ENCODE measurements at regions not wholly inside any gene's neighbourhood (a gene's known extent, or its start where the extent isn't known, plus 50 kb on each side); places are given as distances from the start of the nearest gene placed in this dataset.

DNA sequence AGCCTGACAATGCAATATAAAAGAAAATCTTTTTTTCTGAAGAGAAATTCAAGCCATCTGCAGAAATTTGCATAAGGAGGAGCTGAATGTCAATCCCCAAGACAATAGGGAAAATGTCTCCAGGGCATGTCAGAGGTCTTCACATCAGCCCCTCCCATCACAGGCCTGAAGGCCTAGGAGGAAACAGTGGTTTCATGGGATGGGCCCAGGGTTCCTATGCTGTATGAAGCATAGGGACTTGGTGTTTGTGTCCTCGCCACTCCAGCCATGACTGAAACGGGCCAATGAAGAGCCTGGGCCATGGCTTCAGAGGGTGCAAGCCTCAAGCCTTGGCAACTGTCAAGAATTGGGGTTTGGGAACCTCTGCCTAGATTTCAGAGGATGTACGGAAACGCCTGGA lies 883.5 kb downstream of the UQCRFS1 start (continued):
- no peak for TF ChIP-seq ETV6 (conservative IDR thresholded peaks at IDR 0.05 in 1 of 2, IDR thresholded peaks at IDR 0.05 in 1 of 2; ENCODE audit: borderline replicate concordance in 1 of 2, low read depth in 1 of 2)

- intact Hi-C loops (cut with micrococcal nuclease; ENCODE audit: unreplicated experiment): no loop called here
- Histone ChIP-seq H2AFZ (ENCODE audit: control insufficient read depth, low read depth, low read length) (no peak overlapping the region), H3K4me3 (no peak overlapping the region), H4K20me1 (ENCODE audit: control insufficient read depth, insufficient read depth) (no peaks in the 10 kb centered on the region), H3K4me2 (ENCODE audit: control insufficient read depth, insufficient read depth) (no peak overlapping the region), H3K79me2 (ENCODE audit: control insufficient read depth, insufficient read depth, low read length) (no peaks in the 10 kb centered on the region), H3K9ac (ENCODE audit: control insufficient read depth, insufficient read depth, low read length) (no peak overlapping the region), H3K9me3 (replicated peaks; ENCODE audit: control insufficient read depth, insufficient read depth, low read length) (no peaks in the 10 kb centered on the region; the same call in 2 of the 3 replicates), H3K36me3 (ENCODE audit: control insufficient read depth in 2 of 2, insufficient read depth in 2 of 2, low read length in 1 of 2) (no peaks in the 10 kb centered on the region), H3K4me1 (ENCODE audit: control insufficient read depth, insufficient read depth, low read length) (no peaks in the 10 kb centered on the region), H3K27ac (ENCODE audit: control insufficient read depth, insufficient read depth) (no peak overlapping the region), H3K27me3 (replicated peaks in 1 of 2; ENCODE audit: control insufficient read depth in 2 of 2, insufficient read depth in 2 of 2, low read length in 1 of 2) (no peaks in the 10 kb centered on the region)
- ATAC-seq (no peak), FAIRE-seq (no peak), DNase-seq (ENCODE audit: low read depth, low spot score) (no peak)
- in situ Hi-C loops (cut with MboI): no loop called here
- no TSS peak for BruUV-seq (replicated peaks)
- ChIA-PET RAD21 (ENCODE audit: unreplicated experiment) (interaction anchor here (1.0 kb wide), 1 partner anchor 315 kb away, joined by 3 read pairs; no protein-coding TSS in a partner anchor), POLR2A (interaction anchor here (0.7 kb wide), 1 partner anchor 77 kb away, joined by 3 read pairs; no protein-coding TSS in a partner anchor), CTCF (interaction anchor here (0.9 to 8.1 kb wide), 3 partner anchors 87 to 362 kb away, joined by 3 to 91 read pairs (median 42); no protein-coding TSS in a partner anchor), SMC1A (ENCODE audit: uncharacterized antibody, unreplicated experiment) (interaction anchor here (2.1 to 8.0 kb wide), 2 partner anchors 355 to 361 kb away, joined by 9 to 88 read pairs; no protein-coding TSS in a partner anchor)
- 17% methylated on average over 2 of the region's 3 CpGs for WGBS (ENCODE audit: insufficient coverage, insufficient replicate concordance, low lambda C conversion rate, missing lambda C conversion rate)
- TF ChIP-seq PAX5 (IDR thresholded peaks at IDR 0.05; ENCODE audit: borderline replicate concordance, low read depth, low read length) (no peak), GATAD2B (conservative IDR thresholded peaks at IDR 0.05; ENCODE audit: low read depth) (no peak), MLLT1 (IDR thresholded peaks at IDR 0.05) (no peak), RAD51 (IDR thresholded peaks at IDR 0.05) (no peak), POU2F2 (IDR thresholded peaks at IDR 0.05; ENCODE audit: borderline replicate concordance, low read depth, low read length) (no peak), EED (IDR thresholded peaks at IDR 0.05; ENCODE audit: low read depth) (no peak), RELA (IDR thresholded peaks at IDR 0.05; ENCODE audit: borderline replicate concordance, partially characterized antibody) (no peak), E2F4 (IDR thresholded peaks at IDR 0.05; ENCODE audit: low read depth, low read length) (no peak), SIN3A (IDR thresholded peaks at IDR 0.05; ENCODE audit: low read depth, low read length) (no peak), KDM1A (IDR thresholded peaks at IDR 0.05; ENCODE audit: borderline replicate concordance) (no peak), DPF2 (IDR thresholded peaks at IDR 0.05) (no peak), NR2C2 (IDR thresholded peaks at IDR 0.05; ENCODE audit: borderline replicate concordance, control insufficient read depth, insufficient read length, low read depth) (no peak), LARP7 (IDR thresholded peaks at IDR 0.05) (no peak), ATF2 (IDR thresholded peaks at IDR 0.05; ENCODE audit: low read length) (no peak), IKZF1 (conservative IDR thresholded peaks at IDR 0.05) (no peak), MEF2B (IDR thresholded peaks at IDR 0.05; ENCODE audit: partially characterized antibody, poor library complexity, severe bottlenecking) (no peak)
- TF ChIP-seq, protein P1, sequence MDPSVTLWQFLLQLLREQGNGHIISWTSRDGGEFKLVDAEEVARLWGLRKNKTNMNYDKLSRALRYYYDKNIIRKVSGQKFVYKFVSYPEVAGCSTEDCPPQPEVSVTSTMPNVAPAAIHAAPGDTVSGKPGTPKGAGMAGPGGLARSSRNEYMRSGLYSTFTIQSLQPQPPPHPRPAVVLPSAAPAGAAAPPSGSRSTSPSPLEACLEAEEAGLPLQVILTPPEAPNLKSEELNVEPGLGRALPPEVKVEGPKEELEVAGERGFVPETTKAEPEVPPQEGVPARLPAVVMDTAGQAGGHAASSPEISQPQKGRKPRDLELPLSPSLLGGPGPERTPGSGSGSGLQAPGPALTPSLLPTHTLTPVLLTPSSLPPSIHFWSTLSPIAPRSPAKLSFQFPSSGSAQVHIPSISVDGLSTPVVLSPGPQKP (IDR thresholded peaks at IDR 0.05; ENCODE audit: low read depth, low read length): no peak
These were observed 885.0 kb downstream of the UQCRFS1 start for GRCh38 chr19:28327905-28328304.
